Testis (tissue), 2 donors: ENCODE measurements at regions not wholly inside any gene's neighbourhood (a gene's known extent, or its start where the extent isn't known, plus 50 kb on each side); places are given as distances from the start of the nearest gene placed in this dataset.

Experiments
- DNase-seq: peaks from one replicate; pipeline ENCODE4 v3.0.0-alpha.2; 2019
- H3K27ac ChIP-seq, 2 donors: fragments of 200-600 bp; sonication (generic); one replicate each; pipeline ENCODE4 v1.5.1; 2019
- H3K27me3 ChIP-seq: fragments of 200-600 bp; sonication (generic); one replicate; pipeline ENCODE4 v1.5.1; 2019
- H3K36me3 ChIP-seq: fragments of 200-600 bp; sonication (generic); one replicate; pipeline ENCODE4 v1.5.1; 2017; ENCODE audit warnings: low read depth; ENCODE audit errors: missing control alignments
- H3K4me1 ChIP-seq: fragments of 200-600 bp; sonication (generic); one replicate; pipeline ENCODE4 v1.5.1; 2019
- H3K4me3 ChIP-seq, 2 donors: fragments of 200-600 bp; sonication (generic); one replicate each; pipeline ENCODE4 v1.5.1; 2017 to 2019
- H3K9me3 ChIP-seq: fragments of 200-600 bp; sonication (generic); one replicate; pipeline ENCODE4 v1.5.1; 2017
- POLR2A ChIP-seq: fragments of 450-650 bp; IDR thresholded peaks from one replicate; pipeline ENCODE4 v1.6.1; 2017; ENCODE audit warnings: antibody characterized with exemption, mild to moderate bottlenecking, moderate library complexity
- WGBS, 2 donors: methylation state at CpG; one replicate each; pipeline ENCODE4 v1.1.5; 2018; 5-methylcytosine and 5-hydroxymethylcytosine counted together
- intact Hi-C: fragments of 100-400 bp; cut with DNase I; formaldehyde crosslinking; loops from one replicate; pipeline ENCODE4 v1.15.1; 2023; ENCODE audit warnings: low total_unique reads
- TF ChIP-seq, protein P1 (sequence below), 3 experiments: fragments of 450-650 bp in 2 of 3; fragments of 200-600 bp in 1 of 3; sonication (generic) in 1 of 3; IDR thresholded peaks; one replicate each; pipeline ENCODE4 v1.5.1; 2016 to 2019; ENCODE audit warnings: antibody characterized with exemption in 3 of 3, mild to moderate bottlenecking in 2 of 3, moderate library complexity in 1 of 3

DNA sequence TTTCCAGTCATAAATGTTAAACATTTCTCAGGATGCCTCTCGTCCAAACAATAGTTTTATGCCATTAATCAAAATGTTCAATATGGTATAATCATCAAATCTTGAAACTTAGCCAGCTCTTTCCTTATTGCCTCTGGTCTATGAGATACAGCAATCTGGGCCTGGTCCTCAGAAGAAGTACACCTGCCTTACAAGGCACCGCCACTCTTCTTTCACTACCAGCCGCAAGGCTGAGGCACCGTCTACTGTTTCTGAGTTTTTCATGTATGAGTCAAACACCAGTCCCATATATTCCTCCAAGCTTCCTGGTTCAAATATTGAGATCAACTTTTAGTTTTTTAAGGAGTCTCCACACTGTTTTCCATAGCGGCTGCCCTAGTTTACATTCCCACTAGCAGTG is 600.6 kb upstream of the FAT3 start:
- Histone ChIP-seq H3K9me3 (no peaks in the 10 kb centered on the region), H3K27ac (no peak overlapping the region), H3K4me3 (no peak overlapping the region), H3K36me3 (no peaks in the 10 kb centered on the region), H3K27me3 (no peaks in the 10 kb centered on the region), H3K4me1 (no peaks in the 10 kb centered on the region)
- no peak for DNase-seq
- TF ChIP-seq, protein P1, sequence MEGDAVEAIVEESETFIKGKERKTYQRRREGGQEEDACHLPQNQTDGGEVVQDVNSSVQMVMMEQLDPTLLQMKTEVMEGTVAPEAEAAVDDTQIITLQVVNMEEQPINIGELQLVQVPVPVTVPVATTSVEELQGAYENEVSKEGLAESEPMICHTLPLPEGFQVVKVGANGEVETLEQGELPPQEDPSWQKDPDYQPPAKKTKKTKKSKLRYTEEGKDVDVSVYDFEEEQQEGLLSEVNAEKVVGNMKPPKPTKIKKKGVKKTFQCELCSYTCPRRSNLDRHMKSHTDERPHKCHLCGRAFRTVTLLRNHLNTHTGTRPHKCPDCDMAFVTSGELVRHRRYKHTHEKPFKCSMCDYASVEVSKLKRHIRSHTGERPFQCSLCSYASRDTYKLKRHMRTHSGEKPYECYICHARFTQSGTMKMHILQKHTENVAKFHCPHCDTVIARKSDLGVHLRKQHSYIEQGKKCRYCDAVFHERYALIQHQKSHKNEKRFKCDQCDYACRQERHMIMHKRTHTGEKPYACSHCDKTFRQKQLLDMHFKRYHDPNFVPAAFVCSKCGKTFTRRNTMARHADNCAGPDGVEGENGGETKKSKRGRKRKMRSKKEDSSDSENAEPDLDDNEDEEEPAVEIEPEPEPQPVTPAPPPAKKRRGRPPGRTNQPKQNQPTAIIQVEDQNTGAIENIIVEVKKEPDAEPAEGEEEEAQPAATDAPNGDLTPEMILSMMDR (IDR thresholded peaks at IDR 0.05): no peak
- TF ChIP-seq POLR2A: no peak
- WGBS, 2 donors: 90 to 91% methylated on average over 5 of the region's 5 CpGs
- intact Hi-C loops: no loop called here

DNA sequence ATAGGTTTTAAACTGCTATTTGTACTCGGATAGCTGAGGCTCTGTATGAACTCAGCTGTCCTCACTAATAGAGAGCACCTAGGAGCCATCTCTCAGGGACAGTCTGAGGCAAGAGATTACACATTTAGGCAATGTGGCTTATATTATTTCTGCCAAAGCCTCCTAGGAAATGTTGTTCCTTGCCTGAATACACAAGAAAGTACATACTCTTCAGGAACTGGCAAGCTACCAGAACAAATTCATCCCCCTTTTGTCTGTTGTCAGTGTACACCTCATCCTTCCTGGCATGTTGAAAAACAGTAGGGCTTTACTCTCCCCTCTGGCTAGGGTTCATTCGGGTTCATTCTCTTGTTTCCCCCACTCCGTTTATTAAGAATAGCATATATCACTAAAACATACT is 615.9 kb upstream of the FAT3 start:
- H3K4me1 ChIP-seq: no peaks in the 10 kb centered on the region
- DNase-seq: no peak
- no peak overlapping the region for H3K27ac ChIP-seq
- TF ChIP-seq, protein P1 (IDR thresholded peaks at IDR 0.05): no peak
- no peak for TF ChIP-seq POLR2A
- no peaks in the 10 kb centered on the region for H3K36me3 ChIP-seq
- no peaks in the 10 kb centered on the region for H3K9me3 ChIP-seq
- WGBS, 2 donors: 48 to 55% methylated on average over 3 of the region's 3 CpGs
- no peak overlapping the region for H3K4me3 ChIP-seq
- intact Hi-C loops: no loop called here
- H3K27me3 ChIP-seq: no peaks in the 10 kb centered on the region

DNA sequence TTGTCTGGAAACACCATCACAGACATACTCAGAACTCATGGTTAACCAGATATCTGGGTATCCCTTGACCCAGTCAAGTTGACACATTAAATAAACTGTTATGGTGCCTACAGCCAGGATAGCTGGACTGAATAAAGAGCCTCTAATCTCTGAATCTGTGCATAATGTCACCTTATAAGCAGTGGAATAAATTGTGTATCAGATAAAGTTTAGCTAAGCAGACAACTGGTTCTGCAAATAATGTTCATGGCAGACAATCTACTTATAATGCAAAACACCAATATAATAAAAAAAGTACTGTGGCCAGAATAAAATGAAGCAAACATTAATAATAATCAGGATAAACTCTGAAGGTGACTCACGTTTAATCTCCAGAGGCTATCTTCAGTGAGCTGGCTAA is 628.5 kb upstream of the FAT3 start:
- 79 to 85% methylated on average over 1 of the region's 1 CpG for WGBS, 2 donors
- no peak overlapping the region for H3K27ac ChIP-seq
- H3K27me3 ChIP-seq: no peaks in the 10 kb centered on the region
- H3K36me3 ChIP-seq: no peaks in the 10 kb centered on the region
- intact Hi-C loops: no loop called here
- no peaks in the 10 kb centered on the region for H3K4me1 ChIP-seq
- TF ChIP-seq POLR2A: no peak
- TF ChIP-seq, protein P1 (IDR thresholded peaks at IDR 0.05): no peak
- H3K9me3 ChIP-seq: no peaks in the 10 kb centered on the region
- no peak overlapping the region for H3K4me3 ChIP-seq
- no peak for DNase-seq

DNA sequence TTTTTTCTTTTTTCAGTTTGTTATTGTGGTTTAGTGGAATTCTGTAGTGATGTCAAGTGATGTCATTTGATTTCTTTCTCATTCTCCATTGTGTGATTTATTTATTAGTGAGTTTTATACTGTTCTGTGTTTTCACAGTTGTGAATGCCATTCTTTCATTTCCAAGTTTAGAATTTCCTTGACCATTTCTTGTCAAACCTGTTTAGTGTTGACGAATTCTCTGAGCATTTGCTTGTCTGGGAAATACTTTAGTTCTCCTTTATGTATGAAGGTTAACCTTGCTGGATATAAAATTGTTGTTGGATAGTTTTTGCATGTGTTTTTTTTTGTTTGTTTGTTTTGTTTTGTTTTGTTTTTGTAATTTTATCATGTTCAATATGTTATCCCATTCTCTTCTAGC is 633.6 kb upstream of the FAT3 start:
- no peaks in the 10 kb centered on the region for H3K4me1 ChIP-seq
- 89 to 97% methylated on average over 1 of the region's 1 CpG for WGBS, 2 donors
- H3K27me3 ChIP-seq: no peaks in the 10 kb centered on the region
- no peaks in the 10 kb centered on the region for H3K36me3 ChIP-seq
- no peak overlapping the region for H3K4me3 ChIP-seq
- TF ChIP-seq, protein P1 (IDR thresholded peaks at IDR 0.05): no peak
- no peak for TF ChIP-seq POLR2A
- H3K9me3 ChIP-seq: no peaks in the 10 kb centered on the region
- no peak for DNase-seq
- no peak overlapping the region for H3K27ac ChIP-seq
- intact Hi-C loops: no loop called here

DNA sequence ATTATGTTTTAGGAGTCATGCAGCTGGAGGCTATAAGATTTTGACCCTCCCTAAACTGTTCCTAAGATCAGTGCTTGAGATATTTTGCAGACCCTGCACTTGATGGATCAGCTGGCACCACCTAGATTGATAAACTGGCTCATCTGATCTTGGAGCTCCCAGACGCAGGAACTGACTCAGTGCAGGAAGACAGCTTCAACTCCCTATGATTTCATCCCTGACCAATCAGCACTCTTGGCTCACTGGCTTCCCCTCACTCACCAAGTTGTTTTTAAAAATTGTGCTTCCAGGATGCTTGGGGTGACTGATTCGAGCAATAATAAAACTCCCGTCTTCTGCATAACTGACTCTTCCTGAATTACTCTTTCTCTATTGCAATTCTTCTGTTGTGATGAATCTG is 637.5 kb upstream of the FAT3 start:
- no peaks in the 10 kb centered on the region for H3K9me3 ChIP-seq
- intact Hi-C loops: no loop called here
- DNase-seq: no peak
- no peak overlapping the region for H3K4me3 ChIP-seq
- no peak overlapping the region for H3K27ac ChIP-seq
- no peaks in the 10 kb centered on the region for H3K4me1 ChIP-seq
- no peaks in the 10 kb centered on the region for H3K27me3 ChIP-seq
- TF ChIP-seq POLR2A: no peak
- TF ChIP-seq, protein P1 (IDR thresholded peaks at IDR 0.05): no peak
- WGBS, 2 donors: 68 to 75% methylated on average over 3 of the region's 3 CpGs
- no peaks in the 10 kb centered on the region for H3K36me3 ChIP-seq
